Trophoblast cell (in vitro differentiated cells and primary cell): ENCODE measurements at regions not wholly inside any gene's neighbourhood (a gene's known extent, or its start where the extent isn't known, plus 50 kb on each side); places are given as distances from the start of the nearest gene placed in this dataset.

Source experiments
- DNase-seq, 2 donors: peaks; one replicate each; pipeline ENCODE4 v3.0.0-alpha.2; 2016
- H2AFZ ChIP-seq: 2 replicates; pipeline ENCODE4 v1.6.1; 2013; ENCODE audit warnings: low read length, moderate library complexity, mild to moderate bottlenecking; ENCODE audit not compliant: insufficient read depth, poor library complexity
- H2AK5ac ChIP-seq: 2 replicates; pipeline ENCODE4 v1.6.1; 2013; ENCODE audit warnings: mild to moderate bottlenecking, low read length
- H2BK120ac ChIP-seq: 2 replicates; pipeline ENCODE4 v1.6.1; 2013; ENCODE audit warnings: low read length, mild to moderate bottlenecking, moderate library complexity; ENCODE audit not compliant: insufficient read depth, poor library complexity
- H2BK12ac ChIP-seq: 2 replicates; pipeline ENCODE4 v1.6.1; 2013; ENCODE audit warnings: mild to moderate bottlenecking, low read length, moderate library complexity
- H2BK5ac ChIP-seq: 2 replicates; pipeline ENCODE4 v1.6.1; 2013; ENCODE audit warnings: low read length, low read depth, moderate library complexity, mild to moderate bottlenecking; ENCODE audit not compliant: poor library complexity
- H3K14ac ChIP-seq: 2 replicates; pipeline ENCODE4 v1.6.1; 2013; ENCODE audit warnings: mild to moderate bottlenecking, low read length
- H3K18ac ChIP-seq: 2 replicates; pipeline ENCODE4 v1.6.1; 2013; ENCODE audit warnings: mild to moderate bottlenecking, low read length
- H3K23ac ChIP-seq: 2 replicates; pipeline ENCODE4 v1.6.1; 2013; ENCODE audit warnings: low read length
- H3K27ac ChIP-seq: 2 replicates; pipeline ENCODE4 v1.5.1; 2013; ENCODE audit warnings: low read depth, mild to moderate bottlenecking, inconsistent platforms, low read length, moderate library complexity
- H3K27me3 ChIP-seq: 2 replicates; pipeline ENCODE4 v1.6.1; 2013; ENCODE audit warnings: inconsistent platforms, mild to moderate bottlenecking, low read length, moderate library complexity; ENCODE audit not compliant: insufficient read depth
- H3K36me3 ChIP-seq, 2 experiments: 1 replicate in 1 of 2; 2 replicates in 1 of 2; pipeline ENCODE4 v1.6.1; 2013; ENCODE audit warnings: low read length in 2 of 2, mild to moderate bottlenecking in 2 of 2, moderate library complexity in 1 of 2; ENCODE audit not compliant: insufficient read depth in 2 of 2, control insufficient read depth in 1 of 2
- H3K4ac ChIP-seq: 2 replicates; pipeline ENCODE4 v1.6.1; 2013; ENCODE audit warnings: low read depth, mild to moderate bottlenecking, low read length, moderate library complexity
- H3K4me1 ChIP-seq, 2 experiments: 1 replicate in 1 of 2; 2 replicates in 1 of 2; pipeline ENCODE4 v1.6.1; 2013; ENCODE audit warnings: low read length in 2 of 2, mild to moderate bottlenecking in 2 of 2, moderate library complexity in 1 of 2; ENCODE audit not compliant: insufficient read depth in 2 of 2, control insufficient read depth in 1 of 2
- H3K4me2 ChIP-seq: 2 replicates; pipeline ENCODE4 v1.6.1; 2013; ENCODE audit warnings: inconsistent platforms, mild to moderate bottlenecking, low read length, moderate library complexity
- H3K4me3 ChIP-seq: 2 replicates; pipeline ENCODE4 v1.5.1; 2013; ENCODE audit warnings: mild to moderate bottlenecking, low read depth, low read length, inconsistent platforms
- H3K79me1 ChIP-seq: one replicate; pipeline ENCODE4 v1.6.1; 2013; ENCODE audit warnings: low read length
- H3K79me2 ChIP-seq: 2 replicates; pipeline ENCODE4 v1.6.1; 2013; ENCODE audit warnings: low read length, mild to moderate bottlenecking; ENCODE audit not compliant: control insufficient read depth, insufficient read depth, poor library complexity
- H3K9ac ChIP-seq: 2 replicates; pipeline ENCODE4 v1.6.1; 2013; ENCODE audit warnings: mild to moderate bottlenecking, low read length
- H3K9me3 ChIP-seq: 2 replicates; pipeline ENCODE4 v1.6.1; 2013; ENCODE audit warnings: low read depth, mild to moderate bottlenecking, control low read depth, inconsistent platforms, low read length; ENCODE audit not compliant: insufficient read depth
- H4K12ac ChIP-seq: 2 replicates; pipeline ENCODE4 v1.6.1; 2013; ENCODE audit warnings: low read depth, mild to moderate bottlenecking, low read length, moderate library complexity
- H4K8ac ChIP-seq: 2 replicates; pipeline ENCODE4 v1.6.1; 2013; ENCODE audit warnings: low read depth, mild to moderate bottlenecking, low read length, moderate library complexity
- H4K91ac ChIP-seq: one replicate; pipeline ENCODE4 v1.6.1; 2013; ENCODE audit warnings: low read depth, mild to moderate bottlenecking, low read length, moderate library complexity
- WGBS: extraction: QIAGEN DNeasy Blood & Tissue Kit; methylation state at CpG from one replicate; pipeline ENCODE4 v1.1.7; 2013; ENCODE audit warnings: missing lambda C conversion rate; ENCODE audit not compliant: insufficient read length, insufficient coverage; ENCODE audit errors: extremely low coverage; 5-methylcytosine and 5-hydroxymethylcytosine counted together

- Histone ChIP-seq H2AK5ac (no peak overlapping the region), H3K36me3 (no peaks in the 10 kb centered on the region), H3K4me1 (no peaks in the 10 kb centered on the region), H3K27me3 (no peaks in the 10 kb centered on the region), H3K4me2 (no peak overlapping the region), H3K23ac (no peak overlapping the region), H3K18ac (no peak overlapping the region), H3K4me3 (no peak overlapping the region), H4K91ac (no peak overlapping the region), H2BK5ac (no peak overlapping the region), H3K27ac (no peak overlapping the region), H3K79me2 (no peaks in the 10 kb centered on the region), H2AFZ (no peak overlapping the region), H3K14ac (no peak overlapping the region), H2BK120ac (no peak overlapping the region), H3K9me3 (no peaks in the 10 kb centered on the region), H3K79me1 (no peaks in the 10 kb centered on the region), H4K12ac (no peak overlapping the region), H3K4ac (no peak overlapping the region), H4K8ac (no peak overlapping the region), H2BK12ac (no peak overlapping the region), H3K9ac (no peak overlapping the region)
- DNase-seq, result peak in 1 of 2 donors; percentile 30
- no CpG with 5 or more reads among the region's 7 CpGs for WGBS
Measured at GRCh38 chr10:62541811-62542210, 167.6 kb downstream of the ZNF365 start.

- Histone ChIP-seq H3K36me3 (no peaks in the 10 kb centered on the region), H2BK5ac (no peak overlapping the region), H2BK120ac (no peak overlapping the region), H3K27me3 (no peaks in the 10 kb centered on the region), H3K14ac (no peak overlapping the region), H4K8ac (no peak overlapping the region), H3K79me2 (no peaks in the 10 kb centered on the region), H3K18ac (no peak overlapping the region), H3K9ac (no peak overlapping the region), H3K4me1 (no peaks in the 10 kb centered on the region), H2AK5ac (no peak overlapping the region), H3K4me3 (no peak overlapping the region), H3K4me2 (no peak overlapping the region), H4K12ac (no peak overlapping the region), H2BK12ac (no peak overlapping the region), H3K23ac (no peak overlapping the region), H4K91ac (no peak overlapping the region), H2AFZ (no peak overlapping the region), H3K27ac (no peak overlapping the region), H3K4ac (no peak overlapping the region), H3K9me3 (no peaks in the 10 kb centered on the region), H3K79me1 (no peaks in the 10 kb centered on the region)
- no CpG with 5 or more reads among the region's 9 CpGs for WGBS
- no peak for DNase-seq
Measured at GRCh38 chr10:62543571-62544355, 169.6 kb downstream of the ZNF365 start.

- no peaks in the 10 kb centered on the region for H3K79me2 ChIP-seq
- no peaks in the 10 kb centered on the region for H3K9me3 ChIP-seq
- H3K4me2 ChIP-seq, result no peak overlapping the region
- H4K8ac ChIP-seq, result no peak overlapping the region
- H3K4me3 ChIP-seq, result no peak overlapping the region
- no peak overlapping the region for H3K23ac ChIP-seq
- no peaks in the 10 kb centered on the region for H3K27me3 ChIP-seq
- no peak overlapping the region for H3K9ac ChIP-seq
- WGBS, result no CpG with 5 or more reads among the region's 5 CpGs
- H3K27ac ChIP-seq, result no peak overlapping the region
- no peak overlapping the region for H3K4ac ChIP-seq
- H3K79me1 ChIP-seq, result no peaks in the 10 kb centered on the region
- H3K18ac ChIP-seq, result no peak overlapping the region
- H3K36me3 ChIP-seq, result no peaks in the 10 kb centered on the region
- H2AK5ac ChIP-seq, result no peak overlapping the region
- no peak overlapping the region for H2BK5ac ChIP-seq
- no peak overlapping the region for H3K14ac ChIP-seq
- H2BK12ac ChIP-seq, result no peak overlapping the region
- no peaks in the 10 kb centered on the region for H3K4me1 ChIP-seq
- DNase-seq, result peak in 1 of 2 donors; percentile 26
- H4K91ac ChIP-seq, result no peak overlapping the region
- no peak overlapping the region for H2AFZ ChIP-seq
- H2BK120ac ChIP-seq, result no peak overlapping the region
- H4K12ac ChIP-seq, result no peak overlapping the region
Measured at GRCh38 chr10:62545160-62546066, 171.2 kb downstream of the ZNF365 start.

GRCh38 chr10:62548686-62549085, 174.5 kb downstream of the ZNF365 start:
- H4K8ac ChIP-seq, result no peak overlapping the region
- no peak overlapping the region for H4K12ac ChIP-seq
- no peak overlapping the region for H2BK120ac ChIP-seq
- no peak for DNase-seq
- H3K27me3 ChIP-seq, result no peaks in the 10 kb centered on the region
- no peaks in the 10 kb centered on the region for H3K9me3 ChIP-seq
- no peaks in the 10 kb centered on the region for H3K36me3 ChIP-seq
- H2AK5ac ChIP-seq, result no peak overlapping the region
- no peak overlapping the region for H3K4ac ChIP-seq
- no peak overlapping the region for H3K14ac ChIP-seq
- no peak overlapping the region for H3K27ac ChIP-seq
- no peaks in the 10 kb centered on the region for H3K4me1 ChIP-seq
- H3K9ac ChIP-seq, result no peak overlapping the region
- no peaks in the 10 kb centered on the region for H3K79me1 ChIP-seq
- H3K79me2 ChIP-seq, result no peaks in the 10 kb centered on the region
- H2AFZ ChIP-seq, result no peak overlapping the region
- H2BK12ac ChIP-seq, result no peak overlapping the region
- no CpG with 5 or more reads among the region's 3 CpGs for WGBS
- H4K91ac ChIP-seq, result no peak overlapping the region
- no peak overlapping the region for H3K4me3 ChIP-seq
- H3K23ac ChIP-seq, result no peak overlapping the region
- H2BK5ac ChIP-seq, result no peak overlapping the region
- no peak overlapping the region for H3K4me2 ChIP-seq
- no peak overlapping the region for H3K18ac ChIP-seq
